GM12878 (cell line): ENCODE measurements at regions not wholly inside any gene's neighbourhood (a gene's known extent, or its start where the extent isn't known, plus 50 kb on each side); places are given as distances from the start of the nearest gene placed in this dataset.

Experiments used
- ATAC-seq: fragments of 200-7000 bp; cut with Tn5 transposase; 3 replicates; pipeline ENCODE4 v1.9.1; 2020; ENCODE audit warnings: mild to moderate bottlenecking, moderate library complexity
- BruUV-seq: library from RNA; stranded (reverse); fragments of 400-500 nt; replicated peaks from 2 replicates; lab custom pipeline; 2021; lab: Mats Ljungman, UMichigan
- CTCF ChIA-PET: fragments of 300-600 bp; sonication (Branson Sonifier 250); formaldehyde crosslinking; extraction: SDS; loops from one replicate; lab custom pipeline; 2021; ENCODE audit warnings: inconsistent platforms; lab: Yijun Ruan, JAX
- POLR2A ChIA-PET: fragments of 350-600 bp; formaldehyde crosslinking; extraction: SDS; loops from one replicate; lab custom pipeline; 2021; ENCODE audit warnings: inconsistent platforms; lab: Charles Lee
- RAD21 ChIA-PET: fragments of 300-600 bp; sonication (Branson Sonifier 250); formaldehyde crosslinking; loops from one replicate; lab custom pipeline; 2023; ENCODE audit warnings: antibody characterized with exemption; ENCODE audit not compliant: unreplicated experiment; lab: Charles Lee
- SMC1A ChIA-PET: fragments of 300-600 bp; sonication (Branson Sonifier 250); formaldehyde crosslinking; loops from one replicate; lab custom pipeline; 2023; ENCODE audit not compliant: unreplicated experiment, uncharacterized antibody; lab: Charles Lee
- DNase-seq: peaks from one replicate; pipeline ENCODE4 v3.0.0-alpha.2; 2011; ENCODE audit warnings: low read depth, low spot score
- FAIRE-seq: peaks from 3 replicates; lab custom pipeline; 2011; peaks lifted over from hg19 to GRCh38; lab: Jason Lieb, UNC
- H2AFZ ChIP-seq: 2 replicates; pipeline ENCODE4 v1.6.0; 2011; ENCODE audit warnings: low read depth, low read length, control low read depth; ENCODE audit not compliant: control insufficient read depth
- H3K27ac ChIP-seq: 2 replicates; pipeline ENCODE4 v1.5.1; 2011; ENCODE audit warnings: control low read depth; ENCODE audit not compliant: control insufficient read depth, insufficient read depth
- H3K27me3 ChIP-seq, 2 experiments: replicated peaks in 1 of 2; 2 replicates each; pipeline versions ENCODE4 v1.6.0 to v1.6.1; 2011; ENCODE audit warnings: low read length in 1 of 2; ENCODE audit not compliant: control insufficient read depth in 2 of 2, insufficient read depth in 2 of 2
- H3K36me3 ChIP-seq, 2 experiments: 2 replicates each; pipeline ENCODE4 v1.5.1; 2011; ENCODE audit warnings: low read length in 1 of 2; ENCODE audit not compliant: control insufficient read depth in 2 of 2, insufficient read depth in 2 of 2
- H3K4me1 ChIP-seq: 2 replicates; pipeline ENCODE4 v1.6.1; 2011; ENCODE audit warnings: mild to moderate bottlenecking, low read length, moderate library complexity, mixed read lengths; ENCODE audit not compliant: control insufficient read depth, insufficient read depth
- H3K4me2 ChIP-seq: 2 replicates; pipeline ENCODE4 v1.6.0; 2011; ENCODE audit warnings: control low read depth; ENCODE audit not compliant: control insufficient read depth, insufficient read depth
- H3K4me3 ChIP-seq: fragments of 200-600 bp; sonication (generic); 2 replicates; pipeline ENCODE4 v1.5.1; 2016
- H3K79me2 ChIP-seq: 2 replicates; pipeline ENCODE4 v1.6.0; 2011; ENCODE audit warnings: low read length; ENCODE audit not compliant: control insufficient read depth, insufficient read depth
- H3K9ac ChIP-seq: 2 replicates; pipeline ENCODE4 v1.8.0; 2011; ENCODE audit warnings: low read length, control low read depth, mixed read lengths; ENCODE audit not compliant: control insufficient read depth, insufficient read depth
- H3K9me3 ChIP-seq: replicated peaks from 3 replicates; pipeline ENCODE4 v1.5.1; 2011; ENCODE audit warnings: mild to moderate bottlenecking, low read length; ENCODE audit not compliant: control insufficient read depth, insufficient read depth
- H4K20me1 ChIP-seq: 2 replicates; pipeline ENCODE4 v1.6.0; 2011; ENCODE audit not compliant: control insufficient read depth, insufficient read depth
- BCL11A ChIP-seq: IDR thresholded peaks from 2 replicates; pipeline ENCODE4 v1.6.1; 2011; ENCODE audit warnings: low read depth, low read length
- BHLHE40 ChIP-seq, 2 experiments: fragments of 450-650 bp in 1 of 2; IDR thresholded peaks; 2 replicates each; pipeline ENCODE4 v1.6.1; 2011 to 2017; ENCODE audit warnings: low read depth in 2 of 2, borderline replicate concordance in 1 of 2, improper control_type of control experiment in 1 of 2, low read length in 1 of 2, mild to moderate bottlenecking in 1 of 2
- FOXK2 ChIP-seq: fragments of 450-650 bp; IDR thresholded peaks from 2 replicates; pipeline ENCODE4 v1.6.1; 2017; ENCODE audit warnings: mild to moderate bottlenecking, moderate library complexity
- GATAD2B ChIP-seq: fragments of 450-650 bp; conservative IDR thresholded peaks from 2 replicates; pipeline ENCODE4 v1.6.1; 2017; ENCODE audit warnings: low read depth, mild to moderate bottlenecking, moderate library complexity
- HCFC1 ChIP-seq: fragments of 150-350 bp; IDR thresholded peaks from 2 replicates; pipeline ENCODE4 v1.6.1; 2014; ENCODE audit warnings: low read length
- IKZF2 ChIP-seq, 2 experiments: fragments of 450-650 bp; IDR thresholded peaks; 2 replicates each; pipeline ENCODE4 v1.6.1; 2017; ENCODE audit warnings: mild to moderate bottlenecking in 2 of 2, moderate library complexity in 2 of 2
- MAX ChIP-seq: IDR thresholded peaks from 2 replicates; pipeline ENCODE4 v1.6.1; 2012; ENCODE audit warnings: low read depth, low read length, improper control_type of control experiment
- NBN ChIP-seq: fragments of 450-650 bp; IDR thresholded peaks from 2 replicates; pipeline ENCODE4 v1.6.1; 2016
- PAX8 ChIP-seq: fragments of 450-650 bp; IDR thresholded peaks from 2 replicates; pipeline ENCODE4 v1.6.1; 2017; ENCODE audit warnings: mild to moderate bottlenecking, moderate library complexity
- PBX3 ChIP-seq: IDR thresholded peaks from 2 replicates; pipeline ENCODE4 v1.6.1; 2011; ENCODE audit warnings: mild to moderate bottlenecking, low read depth, low read length, moderate library complexity; ENCODE audit not compliant: insufficient replicate concordance
- RAD21 ChIP-seq: IDR thresholded peaks from 2 replicates; pipeline ENCODE4 v1.6.1; 2011; ENCODE audit warnings: mild to moderate bottlenecking, low read depth, low read length, moderate library complexity; ENCODE audit not compliant: insufficient read depth
- RELB ChIP-seq: fragments of 450-650 bp; IDR thresholded peaks from 2 replicates; pipeline ENCODE4 v1.6.1; 2017; ENCODE audit warnings: low read depth, mild to moderate bottlenecking, moderate library complexity
- REST ChIP-seq: IDR thresholded peaks from 2 replicates; pipeline ENCODE4 v1.6.1; 2012; ENCODE audit warnings: mild to moderate bottlenecking, low read depth, low read length
- SMC3 ChIP-seq: IDR thresholded peaks from 2 replicates; pipeline ENCODE4 v1.6.1; 2011; ENCODE audit warnings: low read length, improper control_type of control experiment, borderline replicate concordance
- SUZ12 ChIP-seq: fragments of 200-600 bp; sonication (generic); IDR thresholded peaks from one replicate; pipeline ENCODE4 v1.6.1; 2018; ENCODE audit warnings: antibody characterized with exemption, mild to moderate bottlenecking; ENCODE audit not compliant: unreplicated experiment
- TBL1XR1 ChIP-seq: IDR thresholded peaks from 2 replicates; pipeline ENCODE4 v1.6.1; 2012; ENCODE audit warnings: low read depth, low read length, improper control_type of control experiment
- TCF7 ChIP-seq: IDR thresholded peaks from 2 replicates; pipeline ENCODE4 v1.6.1; 2014; ENCODE audit warnings: antibody characterized with exemption, borderline replicate concordance
- ZSCAN29 ChIP-seq: fragments of 450-650 bp; IDR thresholded peaks from 2 replicates; pipeline ENCODE4 v1.6.1; 2017; ENCODE audit warnings: mild to moderate bottlenecking, moderate library complexity
- WGBS: methylation state at CpG from one replicate; pipeline ENCODE4 v1.1.6; 2016; ENCODE audit warnings: low lambda C conversion rate; ENCODE audit not compliant: insufficient replicate concordance, insufficient coverage; ENCODE audit errors: missing lambda C conversion rate; 5-methylcytosine and 5-hydroxymethylcytosine counted together
- in situ Hi-C: fragments of 300-500 bp; cut with MboI; formaldehyde crosslinking; loops from 9 replicates; pipeline ENCODE4 v1.14.3; 2018; ENCODE audit warnings: mixed read lengths
- intact Hi-C: fragments of 100-400 bp; cut with micrococcal nuclease; formaldehyde crosslinking; loops from one replicate; pipeline ENCODE4 v1.14.2; 2022; ENCODE audit not compliant: unreplicated experiment

- TF ChIP-seq RELB (no peak), BHLHE40 (IDR thresholded peaks at IDR 0.05; ENCODE audit: borderline replicate concordance in 1 of 2, low read depth in 2 of 2, low read length in 1 of 2) (no peak), FOXK2 (no peak), PBX3 (no peak), GATAD2B (no peak), RAD21 (no peak), HCFC1 (no peak), SUZ12 (no peak), TCF7 (no peak), MAX (no peak), TBL1XR1 (no peak)
- TF ChIP-seq, all 136 proteins: peak for 0
Observed at GRCh38 chr1:214993419-214993818, 89.1 kb upstream of the KCNK2 start (continued).

- 25% methylated on average over 3 of the region's 3 CpGs for WGBS
- no TSS peak for BruUV-seq
- Histone ChIP-seq H3K36me3 (no peaks in the 10 kb centered on the region), H3K9ac (no peak overlapping the region), H3K27ac (no peak overlapping the region), H2AFZ (no peak overlapping the region), H3K4me1 (peaks cover 14% of the 10 kb centered on the region), H3K9me3 (no peaks in the 10 kb centered on the region; the same call in 2 of the 3 replicates), H3K4me2 (no peak overlapping the region), H3K79me2 (no peaks in the 10 kb centered on the region), H3K4me3 (no peak overlapping the region)
- DNase-seq: no peak
- intact Hi-C loops: no loop called here
- ChIA-PET POLR2A (no interaction called here), CTCF (no interaction called here), SMC1A (no interaction called here)
- no peak for FAIRE-seq
- ATAC-seq: no peak
- in situ Hi-C loops: no loop called here
- no peak for TF ChIP-seq BCL11A
- TF ChIP-seq IKZF2 (IDR thresholded peaks at IDR 0.05): no peak
- TF ChIP-seq PAX8: no peak
- no peak for TF ChIP-seq ZSCAN29
- TF ChIP-seq REST: no peak
- no peak for TF ChIP-seq SMC3
- no peak for TF ChIP-seq NBN
- TF ChIP-seq, all 136 proteins: peak for 0
- RAD21 ChIA-PET: no interaction called here
- no peaks in the 10 kb centered on the region for H4K20me1 ChIP-seq
- H3K27me3 ChIP-seq: no peaks in the 10 kb centered on the region
Observed at GRCh38 chr1:214997685-214998084, 84.9 kb upstream of the KCNK2 start.
